Ishikawa (cell line): ENCODE measurements at regions not wholly inside any gene's neighbourhood (a gene's known extent, or its start where the extent isn't known, plus 50 kb on each side); places are given as distances from the start of the nearest gene placed in this dataset.

Source experiments
- CEBPB ChIP-seq: IDR thresholded peaks from 2 replicates; pipeline ENCODE4 v1.6.1; 2012
- CREB1 ChIP-seq: IDR thresholded peaks from 2 replicates; pipeline ENCODE4 v1.6.1; 2012; ENCODE audit warnings: low read depth
- EGR1 ChIP-seq: IDR thresholded peaks from 2 replicates; pipeline ENCODE4 v1.6.1; 2012
- EP300 ChIP-seq: IDR thresholded peaks from 2 replicates; pipeline ENCODE4 v1.6.1; 2012; ENCODE audit warnings: borderline replicate concordance
- FOXM1 ChIP-seq: IDR thresholded peaks from 2 replicates; pipeline ENCODE4 v1.6.1; 2012; ENCODE audit warnings: low read depth, borderline replicate concordance
- MAX ChIP-seq: IDR thresholded peaks from 2 replicates; pipeline ENCODE4 v1.6.1; 2012
- NFIC ChIP-seq: IDR thresholded peaks from 2 replicates; pipeline ENCODE4 v1.6.1; 2012
- RAD21 ChIP-seq: IDR thresholded peaks from 2 replicates; pipeline ENCODE4 v1.6.1; 2012; ENCODE audit warnings: low read depth
- REST ChIP-seq: IDR thresholded peaks from 2 replicates; pipeline ENCODE4 v1.6.1; 2012; ENCODE audit warnings: low read depth, mild to moderate bottlenecking
- TAF1 ChIP-seq: IDR thresholded peaks from 2 replicates; pipeline ENCODE4 v1.6.1; 2012; ENCODE audit warnings: low read depth, mild to moderate bottlenecking
- TCF12 ChIP-seq: IDR thresholded peaks from 2 replicates; pipeline ENCODE4 v1.6.1; 2012; ENCODE audit warnings: low read depth
- TEAD4 ChIP-seq: IDR thresholded peaks from 2 replicates; pipeline ENCODE4 v1.6.1; 2012
- USF1 ChIP-seq: IDR thresholded peaks from 2 replicates; pipeline ENCODE4 v1.6.1; 2012
- YY1 ChIP-seq: IDR thresholded peaks from 2 replicates; pipeline ENCODE4 v1.6.1; 2012; ENCODE audit warnings: low read depth
- ZBTB7A ChIP-seq: IDR thresholded peaks from 2 replicates; pipeline ENCODE4 v1.6.1; 2012; ENCODE audit warnings: low read depth

- no peak for TF ChIP-seq EGR1
- no peak for TF ChIP-seq FOXM1
- TF ChIP-seq USF1, result no peak
- no peak for TF ChIP-seq YY1
- no peak for TF ChIP-seq ZBTB7A
- TF ChIP-seq REST, result no peak
- no peak for TF ChIP-seq RAD21
- TF ChIP-seq TCF12, result no peak
- TF ChIP-seq EP300, result no peak
- TF ChIP-seq TAF1, result no peak
- TF ChIP-seq TEAD4, result no peak
- TF ChIP-seq CREB1, result no peak
These were observed 131.0 kb downstream of the SEM1 start for GRCh38 chr7:96578606-96579005.

GRCh38 chr7:96563409-96563808 lies 146.2 kb downstream of the SEM1 start:
- TF ChIP-seq EP300, result no peak
- no peak for TF ChIP-seq NFIC
- TF ChIP-seq TCF12, result no peak
- no peak for TF ChIP-seq REST
- no peak for TF ChIP-seq RAD21
- no peak for TF ChIP-seq TEAD4
- TF ChIP-seq ZBTB7A, result no peak

GRCh38 chr7:96562966-96563365 lies 146.7 kb downstream of the SEM1 start:
- no peak for TF ChIP-seq MAX
- no peak for TF ChIP-seq RAD21
- TF ChIP-seq NFIC, result no peak
- no peak for TF ChIP-seq CEBPB
- TF ChIP-seq TEAD4, result no peak
- TF ChIP-seq ZBTB7A, result no peak
- TF ChIP-seq EP300, result no peak
- TF ChIP-seq REST, result no peak
- TF ChIP-seq YY1, result no peak
- TF ChIP-seq FOXM1, result no peak
- no peak for TF ChIP-seq TAF1
- TF ChIP-seq CREB1, result no peak
- TF ChIP-seq USF1, result no peak
- no peak for TF ChIP-seq TCF12
- TF ChIP-seq EGR1, result no peak

GRCh38 chr7:96562458-96562857 lies 147.2 kb downstream of the SEM1 start:
- TF ChIP-seq TAF1 (no peak), NFIC (no peak), TEAD4 (no peak), CREB1 (no peak), RAD21 (no peak), MAX (no peak)

GRCh38 chr7:96561892-96562291 lies 147.8 kb downstream of the SEM1 start:
- TF ChIP-seq MAX, result no peak
- TF ChIP-seq FOXM1, result no peak
- no peak for TF ChIP-seq EGR1
- TF ChIP-seq CEBPB, result no peak
- no peak for TF ChIP-seq CREB1
- no peak for TF ChIP-seq EP300
- TF ChIP-seq TAF1, result no peak
- TF ChIP-seq USF1, result no peak
- no peak for TF ChIP-seq TEAD4
- no peak for TF ChIP-seq TCF12
- TF ChIP-seq YY1, result no peak
- no peak for TF ChIP-seq NFIC
- no peak for TF ChIP-seq RAD21
